ENCODE measurements at regions not wholly inside any gene's neighbourhood (a gene's known extent, or its start where the extent isn't known, plus 50 kb on each side); places are given as distances from the start of the nearest gene placed in this dataset.

DNA sequence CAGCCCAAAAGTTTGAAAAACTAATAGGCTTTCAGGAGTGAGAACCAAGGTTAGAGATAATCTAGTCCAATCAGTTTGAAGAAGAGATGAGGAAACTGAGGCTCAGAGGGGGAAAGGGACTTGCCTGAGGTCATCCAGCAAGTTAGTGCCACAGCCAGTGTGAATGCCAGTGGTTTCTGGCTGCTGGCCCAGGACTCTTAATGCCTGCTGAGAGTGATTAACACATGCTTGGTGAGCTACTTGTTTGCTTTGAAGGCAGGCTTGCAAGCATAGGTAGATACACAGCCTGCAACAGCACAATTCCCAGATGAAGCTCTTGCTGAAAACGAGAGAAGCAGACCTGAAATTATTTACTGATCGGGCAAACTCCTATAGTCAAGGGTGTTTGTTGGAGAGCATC is 591.6 kb upstream of the SGCD start:
- TF ChIP-seq, protein P1, sequence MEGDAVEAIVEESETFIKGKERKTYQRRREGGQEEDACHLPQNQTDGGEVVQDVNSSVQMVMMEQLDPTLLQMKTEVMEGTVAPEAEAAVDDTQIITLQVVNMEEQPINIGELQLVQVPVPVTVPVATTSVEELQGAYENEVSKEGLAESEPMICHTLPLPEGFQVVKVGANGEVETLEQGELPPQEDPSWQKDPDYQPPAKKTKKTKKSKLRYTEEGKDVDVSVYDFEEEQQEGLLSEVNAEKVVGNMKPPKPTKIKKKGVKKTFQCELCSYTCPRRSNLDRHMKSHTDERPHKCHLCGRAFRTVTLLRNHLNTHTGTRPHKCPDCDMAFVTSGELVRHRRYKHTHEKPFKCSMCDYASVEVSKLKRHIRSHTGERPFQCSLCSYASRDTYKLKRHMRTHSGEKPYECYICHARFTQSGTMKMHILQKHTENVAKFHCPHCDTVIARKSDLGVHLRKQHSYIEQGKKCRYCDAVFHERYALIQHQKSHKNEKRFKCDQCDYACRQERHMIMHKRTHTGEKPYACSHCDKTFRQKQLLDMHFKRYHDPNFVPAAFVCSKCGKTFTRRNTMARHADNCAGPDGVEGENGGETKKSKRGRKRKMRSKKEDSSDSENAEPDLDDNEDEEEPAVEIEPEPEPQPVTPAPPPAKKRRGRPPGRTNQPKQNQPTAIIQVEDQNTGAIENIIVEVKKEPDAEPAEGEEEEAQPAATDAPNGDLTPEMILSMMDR (IDR thresholded peaks at IDR 0.05): no peak
- TF ChIP-seq CREM (CRISPR knock-in tag; IDR thresholded peaks at IDR 0.05) (no peak), EMX1 (CRISPR knock-in tag; IDR thresholded peaks at IDR 0.05) (no peak), TCF7 (CRISPR knock-in tag; IDR thresholded peaks at IDR 0.05; ENCODE audit: low read depth) (no peak), ETV6 (CRISPR knock-in tag; IDR thresholded peaks at IDR 0.05) (no peak), IRF2 (CRISPR knock-in tag; IDR thresholded peaks at IDR 0.05; ENCODE audit: borderline replicate concordance, low read depth) (no peak)
- TF ChIP-seq, protein P2, sequence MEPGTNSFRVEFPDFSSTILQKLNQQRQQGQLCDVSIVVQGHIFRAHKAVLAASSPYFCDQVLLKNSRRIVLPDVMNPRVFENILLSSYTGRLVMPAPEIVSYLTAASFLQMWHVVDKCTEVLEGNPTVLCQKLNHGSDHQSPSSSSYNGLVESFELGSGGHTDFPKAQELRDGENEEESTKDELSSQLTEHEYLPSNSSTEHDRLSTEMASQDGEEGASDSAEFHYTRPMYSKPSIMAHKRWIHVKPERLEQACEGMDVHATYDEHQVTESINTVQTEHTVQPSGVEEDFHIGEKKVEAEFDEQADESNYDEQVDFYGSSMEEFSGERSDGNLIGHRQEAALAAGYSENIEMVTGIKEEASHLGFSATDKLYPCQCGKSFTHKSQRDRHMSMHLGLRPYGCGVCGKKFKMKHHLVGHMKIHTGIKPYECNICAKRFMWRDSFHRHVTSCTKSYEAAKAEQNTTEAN (CRISPR knock-in tag; IDR thresholded peaks at IDR 0.05): no peak
